Ramos (cell line): ENCODE measurements at regions not wholly inside any gene's neighbourhood (a gene's known extent, or its start where the extent isn't known, plus 50 kb on each side); places are given as distances from the start of the nearest gene placed in this dataset.
"Not testable (repeated sequence)": the region's sequence is repeated elsewhere in the genome, so short reads cannot be mapped to it uniquely, and the experiment has no call there.

ENCODE experiments used
- in situ Hi-C: fragments of 300-500 bp; cut with MboI; formaldehyde crosslinking; loops from one replicate; pipeline ENCODE4 v1.14.3; 2022; ENCODE audit warnings: low sequenced_read_pairs; ENCODE audit not compliant: unreplicated experiment

- in situ Hi-C loops, result no loop called here
These were observed 687.1 kb downstream of the PCDH17 start for GRCh38 chr13:58318495-58319167.

- in situ Hi-C loops, result no loop called here
These were observed 692.6 kb downstream of the PCDH17 start for GRCh38 chr13:58324161-58324560.

- in situ Hi-C loops, result no loop called here
These were observed 698.2 kb downstream of the PCDH17 start for GRCh38 chr13:58329746-58330145.

- in situ Hi-C loops, result no loop called here
These were observed 709.4 kb downstream of the PCDH17 start for GRCh38 chr13:58340895-58341294.

- in situ Hi-C loops, result no loop called here
These were observed 709.8 kb downstream of the PCDH17 start for GRCh38 chr13:58341318-58341717.

GRCh38 chr13:58343076-58343475, 711.5 kb downstream of the PCDH17 start:
- in situ Hi-C loops, result no loop called here

GRCh38 chr13:58352100-58352499, 720.6 kb downstream of the PCDH17 start:
- in situ Hi-C loops, result not testable (repeated sequence)

GRCh38 chr13:58369936-58370335, 738.4 kb downstream of the PCDH17 start:
- in situ Hi-C loops, result no loop called here

GRCh38 chr13:58376349-58376748, 744.8 kb downstream of the PCDH17 start:
- in situ Hi-C loops, result no loop called here

- in situ Hi-C loops, result no loop called here
These were observed 745.2 kb downstream of the PCDH17 start for GRCh38 chr13:58376775-58377174.

GRCh38 chr13:58379221-58379620, 747.7 kb downstream of the PCDH17 start:
- in situ Hi-C loops, result no loop called here

- in situ Hi-C loops, result not testable (repeated sequence)
These were observed 753.8 kb downstream of the PCDH17 start for GRCh38 chr13:58385336-58385735.

GRCh38 chr13:58397596-58398387, 766.2 kb downstream of the PCDH17 start:
- in situ Hi-C loops, result no loop called here

GRCh38 chr13:58399263-58399662, 767.7 kb downstream of the PCDH17 start:
- in situ Hi-C loops, result no loop called here

- in situ Hi-C loops, result no loop called here
These were observed 775.0 kb downstream of the PCDH17 start for GRCh38 chr13:58406545-58406944.

GRCh38 chr13:58429917-58430316, 798.4 kb downstream of the PCDH17 start:
- in situ Hi-C loops, result no loop called here

GRCh38 chr13:58434943-58435342, 803.4 kb downstream of the PCDH17 start:
- in situ Hi-C loops, result no loop called here

GRCh38 chr13:58437427-58437826, 805.9 kb downstream of the PCDH17 start:
- in situ Hi-C loops, result no loop called here

GRCh38 chr13:58446979-58447378, 815.4 kb downstream of the PCDH17 start:
- in situ Hi-C loops, result no loop called here

GRCh38 chr13:58452123-58452623, 820.6 kb downstream of the PCDH17 start:
- in situ Hi-C loops, result no loop called here

- in situ Hi-C loops, result no loop called here
These were observed 823.5 kb downstream of the PCDH17 start for GRCh38 chr13:58455094-58455493.

GRCh38 chr13:58461217-58461616, 829.7 kb downstream of the PCDH17 start:
- in situ Hi-C loops, result no loop called here
